Hematopoietic multipotent progenitor cell treated with erythropoietin and hydrocortisone succinate and interleukin-3 and kit ligand, for 4 days (in vitro differentiated cells): ENCODE measurements at regions not wholly inside any gene's neighbourhood (a gene's known extent, or its start where the extent isn't known, plus 50 kb on each side); places are given as distances from the start of the nearest gene placed in this dataset.
A peak's percentile ranks its signal among the peaks of the same experiment; 100 is the strongest.

Experiments used
- DNase-seq: peaks from one replicate; pipeline ENCODE4 v3.0.0-alpha.2; 2015

DNA sequence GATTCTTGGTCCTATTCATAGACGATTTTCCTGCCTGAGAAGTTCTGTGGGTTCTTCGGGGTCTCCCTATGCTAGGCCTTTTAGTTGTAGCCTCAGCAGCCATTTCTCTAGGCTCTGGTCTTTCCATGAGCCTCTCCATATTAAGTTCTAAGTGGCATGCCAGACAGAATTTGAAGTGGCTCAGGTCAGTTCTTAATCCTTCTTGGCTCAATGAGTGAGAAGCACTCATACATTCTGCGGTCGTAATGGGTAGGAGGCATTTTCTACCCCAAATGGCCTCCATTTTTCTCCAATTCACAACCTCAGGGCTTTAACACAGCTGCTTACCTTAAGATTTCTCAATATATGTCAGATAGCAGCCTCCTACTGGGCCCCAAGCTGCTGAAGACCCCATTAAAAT, 405.3 kb upstream of the GALNT5 start:
- DNase-seq: no peak

- DNase-seq: no peak
These were observed 404.8 kb upstream of the GALNT5 start for GRCh38 chr2:156852681-156853080.

DNA sequence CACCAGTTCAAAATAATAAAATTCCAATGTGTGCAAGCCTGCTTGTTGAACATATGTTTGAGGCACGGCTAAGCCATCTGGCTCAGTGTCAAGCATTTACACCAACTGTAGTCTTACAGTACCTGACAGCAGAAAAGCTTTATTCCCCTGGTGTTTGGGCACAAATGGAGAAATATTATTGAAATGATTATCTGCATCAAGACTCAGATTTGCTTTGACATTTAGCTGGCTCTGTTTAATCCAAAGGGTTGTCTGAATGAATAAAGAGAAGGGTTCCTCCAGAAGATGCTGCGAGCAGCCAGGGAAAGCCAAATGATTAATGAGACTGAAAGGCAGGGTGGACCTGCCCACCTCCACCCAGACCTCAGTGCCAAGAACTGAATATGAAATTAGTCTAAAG, 393.2 kb upstream of the GALNT5 start:
- DNase-seq: no peak

DNA sequence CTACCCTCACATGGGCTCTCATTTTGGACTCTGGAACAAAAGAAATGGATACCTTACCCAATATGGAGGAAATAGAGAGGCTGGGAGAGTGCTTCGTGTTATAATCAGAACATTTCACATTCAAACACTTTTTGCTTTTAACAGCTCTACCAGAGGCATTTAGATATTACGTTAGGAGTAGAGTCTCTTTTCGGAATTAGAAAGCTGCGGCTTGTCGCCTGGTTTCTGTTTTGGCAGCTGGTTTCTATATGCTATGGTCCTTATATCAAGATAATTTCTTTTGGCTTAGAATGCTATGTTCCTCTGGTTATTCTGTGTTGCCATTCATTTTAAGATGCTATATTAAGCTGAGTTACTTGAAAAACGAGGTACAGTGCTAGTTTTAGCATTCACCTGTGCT, 392.8 kb upstream of the GALNT5 start:
- no peak for DNase-seq

DNA sequence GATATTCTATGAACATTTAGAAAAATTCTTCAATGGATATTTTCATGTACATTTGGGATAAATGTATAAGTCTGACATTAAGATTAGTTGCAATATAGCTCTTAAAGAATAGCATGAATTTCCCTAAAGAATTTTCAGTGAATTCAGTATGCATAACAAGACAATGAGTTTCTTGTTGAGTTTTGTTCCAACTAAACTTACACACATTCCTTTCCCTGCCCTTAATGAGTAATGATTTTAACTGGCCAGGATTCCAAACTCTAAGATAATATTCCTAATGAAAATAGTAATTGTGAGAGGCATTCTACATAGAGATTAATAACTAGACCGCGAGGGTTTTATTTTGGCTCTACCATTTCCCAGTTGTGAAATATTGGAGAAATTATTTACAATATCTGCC, 390.3 kb upstream of the GALNT5 start:
- DNase-seq: no peak

- no peak for DNase-seq
These were observed 382.8 kb upstream of the GALNT5 start for GRCh38 chr2:156874707-156875106.

- no peak for DNase-seq
These were observed 373.7 kb upstream of the GALNT5 start for GRCh38 chr2:156883804-156884203.

DNA sequence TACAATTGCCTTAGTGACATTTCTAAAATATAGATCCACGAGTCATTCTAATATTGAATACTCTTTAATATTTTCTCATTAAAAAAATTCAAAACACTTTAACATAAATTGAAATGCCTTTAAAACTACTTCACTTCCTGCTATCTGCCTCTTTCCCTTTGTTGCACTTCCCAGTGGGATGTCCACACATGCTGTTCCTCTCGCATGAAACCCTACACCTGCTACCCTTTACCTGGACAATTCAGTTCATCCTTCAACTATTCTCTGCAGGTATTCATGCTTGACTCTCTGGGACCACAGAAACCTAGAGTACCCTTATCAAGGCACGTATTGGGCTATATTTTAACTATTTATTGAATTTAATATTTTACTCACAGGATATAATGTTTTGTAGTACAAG, 373.3 kb upstream of the GALNT5 start:
- no peak for DNase-seq

GRCh38 chr2:156890529-156891148, 366.9 kb upstream of the GALNT5 start:
- no peak for DNase-seq

DNA sequence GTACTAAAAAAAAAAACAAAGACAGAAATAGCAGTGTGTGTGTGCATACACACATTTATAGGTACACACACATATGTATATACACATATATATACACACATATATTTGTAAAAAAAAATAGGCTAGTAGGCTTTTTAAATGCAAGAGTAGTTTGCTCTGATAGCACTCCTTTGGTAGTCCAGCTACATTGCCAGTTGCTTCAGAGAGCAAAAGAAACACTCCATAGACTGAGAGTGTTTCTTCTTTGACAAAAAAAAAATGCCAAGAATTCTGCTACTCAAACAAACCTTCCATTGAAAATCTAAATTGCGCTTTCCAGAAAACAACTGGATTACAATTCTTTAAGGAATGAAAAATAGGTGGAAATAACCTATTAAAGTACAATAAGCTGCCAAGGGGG, 365.9 kb upstream of the GALNT5 start:
- DNase-seq: no peak

- peak; percentile 49 for DNase-seq
These were observed 364.8 kb upstream of the GALNT5 start for GRCh38 chr2:156892467-156893281.

DNA sequence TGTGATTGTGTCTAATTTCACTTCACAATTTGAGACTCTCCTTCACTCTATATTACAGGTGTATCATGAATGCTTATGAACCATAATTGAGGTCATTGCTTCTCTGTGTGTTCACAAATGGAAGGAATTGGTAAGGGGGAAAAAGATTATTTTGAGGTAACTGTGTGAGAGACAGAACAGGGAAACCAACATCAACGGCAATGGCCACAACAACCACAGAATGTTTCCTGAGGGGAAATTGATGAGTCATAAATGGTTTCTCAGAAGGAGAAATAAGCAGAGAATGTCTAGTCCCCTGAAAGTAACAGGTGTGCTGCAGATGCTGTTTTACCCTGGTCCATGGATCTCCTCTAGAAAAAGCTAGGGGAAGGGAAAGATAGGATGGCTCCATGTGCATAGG, 361.2 kb upstream of the GALNT5 start:
- peak; percentile 43 for DNase-seq

DNA sequence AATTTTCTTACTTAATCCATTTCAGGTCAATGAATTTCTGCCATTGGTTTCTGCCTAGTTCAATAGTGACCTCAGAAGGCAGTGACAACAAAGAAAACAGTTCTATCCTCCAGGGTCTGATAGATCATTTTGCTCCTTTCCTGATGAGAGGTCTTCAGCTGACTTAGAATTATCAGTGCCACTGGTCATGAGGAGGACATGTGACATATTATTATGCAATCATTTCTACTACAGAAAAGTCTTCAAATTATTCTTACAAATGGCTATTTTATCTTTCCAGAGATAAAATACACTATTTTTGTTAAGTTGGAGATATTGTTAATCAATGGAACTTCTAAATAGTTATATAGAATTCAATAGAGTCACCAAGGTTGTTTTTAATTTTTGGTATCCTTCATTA, 360.0 kb upstream of the GALNT5 start:
- no peak for DNase-seq

GRCh38 chr2:156901373-156902031, 356.0 kb upstream of the GALNT5 start:
- DNase-seq: no peak

DNA sequence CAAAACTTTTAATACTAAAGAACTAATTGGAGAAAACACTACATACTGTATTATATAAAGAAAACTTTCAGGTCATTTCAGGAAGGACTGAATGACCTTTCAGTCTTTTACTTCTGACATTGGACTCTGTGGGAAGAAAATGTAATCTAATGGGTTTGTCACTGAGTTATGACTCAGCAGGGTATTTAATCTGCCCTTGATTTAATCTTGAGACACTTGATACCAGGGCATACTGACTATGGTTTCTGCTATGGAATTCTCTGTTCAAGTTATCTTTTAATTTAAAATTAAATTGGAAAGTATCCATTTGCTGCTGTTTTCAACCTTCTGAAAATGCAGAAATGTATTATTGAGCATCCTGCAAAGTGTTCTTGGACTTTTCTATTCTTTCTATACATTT, 354.2 kb upstream of the GALNT5 start:
- DNase-seq: no peak

GRCh38 chr2:156907806-156908205, 349.7 kb upstream of the GALNT5 start:
- DNase-seq: no peak

DNA sequence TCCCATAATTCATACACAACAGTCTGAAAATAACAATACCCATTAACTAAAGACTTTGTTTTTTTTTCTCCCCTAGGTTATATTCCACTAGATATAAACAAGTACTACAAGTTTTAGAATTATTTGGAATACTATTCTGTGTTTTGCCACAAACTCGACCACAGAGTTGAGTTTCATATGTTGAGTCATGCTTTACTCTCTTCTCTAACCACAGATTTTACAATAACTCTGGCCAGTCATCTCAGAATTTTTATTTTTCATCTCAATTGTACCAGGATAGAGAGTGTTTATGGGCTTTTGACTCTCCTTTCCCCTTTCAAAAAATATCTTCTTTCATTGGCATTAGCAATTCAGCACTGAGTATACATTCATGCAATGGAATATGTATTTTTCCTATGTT, 348.7 kb upstream of the GALNT5 start:
- no peak for DNase-seq

DNA sequence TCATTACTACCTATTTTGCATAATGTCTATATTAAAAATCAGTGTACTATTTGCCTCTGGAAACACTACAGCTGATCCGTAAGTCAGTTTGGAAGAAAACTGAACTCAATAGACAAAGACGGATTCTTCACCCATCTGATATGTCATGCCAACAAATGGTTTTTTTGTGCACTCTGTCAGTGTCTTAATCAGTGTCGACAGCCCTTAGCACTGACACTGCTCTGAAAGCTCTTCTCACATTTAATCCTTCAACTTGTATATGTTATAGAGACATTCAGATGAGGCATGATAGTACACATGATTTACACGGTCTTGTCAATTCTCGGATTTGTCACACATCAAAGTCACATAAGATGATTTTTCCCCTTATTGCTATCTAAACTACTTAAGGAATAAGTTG, 347.5 kb upstream of the GALNT5 start:
- no peak for DNase-seq

DNA sequence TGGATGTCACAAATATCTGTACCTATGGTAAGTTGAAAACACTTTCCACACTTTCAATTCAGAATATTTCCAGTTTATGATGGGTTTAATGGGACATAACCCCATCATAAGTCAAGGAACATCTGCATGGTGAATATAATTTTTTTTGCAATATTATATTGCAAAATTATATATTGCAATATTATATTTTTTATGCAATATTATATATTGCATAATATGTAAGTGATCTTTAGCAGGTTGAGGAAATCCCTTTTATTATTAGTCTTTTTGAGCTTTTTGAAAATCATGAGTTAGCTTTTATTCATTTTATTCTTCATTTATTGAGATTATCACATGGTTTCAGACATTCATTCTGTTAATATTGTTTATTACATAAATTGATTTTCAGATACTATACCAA, 342.2 kb upstream of the GALNT5 start:
- DNase-seq: no peak

DNA sequence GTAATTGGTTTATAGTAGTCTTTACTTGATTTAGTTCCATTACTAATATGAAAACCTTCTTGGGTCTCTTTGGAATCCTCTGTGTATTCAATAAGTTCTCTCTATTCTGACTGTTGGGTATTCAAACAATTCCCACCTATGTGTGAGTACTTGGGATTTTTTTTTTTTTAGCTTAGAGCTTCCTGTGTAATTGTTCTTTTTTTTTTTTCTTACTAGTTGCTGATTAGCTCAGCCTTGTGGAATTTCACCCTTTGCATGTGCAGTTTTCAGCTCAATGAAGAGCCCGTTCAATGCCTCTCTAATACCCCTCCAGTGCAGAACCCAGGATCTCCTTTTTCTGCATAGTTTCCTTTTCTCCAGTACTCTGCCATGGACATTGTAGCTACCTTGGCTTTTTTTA, 339.1 kb upstream of the GALNT5 start:
- DNase-seq: no peak

DNA sequence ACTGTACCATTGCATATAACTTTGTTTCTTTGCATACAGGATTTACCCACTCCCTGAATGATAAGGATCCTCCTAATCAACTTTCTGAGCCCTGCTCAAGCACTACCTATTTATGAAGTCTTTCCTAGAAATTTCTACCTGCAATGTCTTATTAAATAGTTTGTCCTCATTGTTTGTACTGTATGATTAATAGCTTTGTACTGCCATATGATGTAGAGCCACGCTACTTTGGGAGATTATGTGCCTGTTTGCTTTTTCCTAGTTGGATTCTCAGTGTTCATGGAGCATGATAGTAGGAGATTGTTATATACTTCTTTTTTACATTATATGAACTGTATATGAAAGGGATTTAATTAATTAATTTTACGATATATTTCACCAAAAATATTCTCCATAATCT, 327.1 kb upstream of the GALNT5 start:
- no peak for DNase-seq

DNA sequence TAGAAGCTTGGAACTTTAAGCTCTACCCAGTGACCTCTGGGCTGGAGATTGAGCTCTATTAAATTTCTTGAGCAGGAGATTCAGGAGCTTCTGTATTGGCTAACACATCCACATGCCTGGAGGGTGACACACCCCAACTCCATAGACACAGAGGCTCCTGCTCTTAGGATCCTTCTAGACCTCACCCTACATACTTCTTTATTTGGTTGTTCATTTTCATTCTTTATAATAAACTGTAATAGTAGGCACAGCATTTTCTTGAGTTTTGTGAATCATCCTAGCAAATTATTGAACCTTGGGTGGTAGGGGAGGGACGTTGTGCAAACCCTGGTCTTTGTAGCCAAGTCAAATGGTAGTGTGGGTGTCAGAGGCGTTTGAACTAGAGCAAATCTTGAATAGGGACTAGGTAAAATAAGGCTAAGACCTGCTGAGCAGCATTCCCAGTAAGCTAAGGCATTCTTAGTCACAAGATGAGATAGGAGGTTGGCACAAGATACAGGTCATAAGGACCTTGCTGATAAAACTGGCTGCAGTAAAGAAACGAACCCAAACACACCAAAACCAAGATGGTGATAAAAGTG, 323.8 kb upstream of the GALNT5 start:
- no peak for DNase-seq

DNA sequence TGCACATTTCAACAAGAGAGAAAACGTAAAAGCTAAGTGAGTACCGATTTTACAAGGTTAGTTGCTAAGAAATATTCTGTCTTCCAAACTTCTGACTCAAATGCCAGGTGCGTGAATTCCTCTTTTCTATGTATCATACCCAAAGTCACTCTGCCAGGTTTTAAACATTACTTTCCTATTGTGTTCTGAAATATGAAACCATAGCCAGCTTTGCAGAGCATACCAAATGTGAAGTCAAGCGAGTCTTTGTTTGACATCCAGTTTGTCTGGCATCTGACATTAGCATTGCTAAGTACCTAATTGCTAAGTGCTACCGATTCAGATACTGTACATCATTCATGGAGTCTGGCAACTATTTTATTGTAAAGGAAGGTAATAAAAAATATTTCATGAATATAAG, 321.9 kb upstream of the GALNT5 start:
- DNase-seq: no peak

GRCh38 chr2:156937430-156937829, 320.1 kb upstream of the GALNT5 start:
- DNase-seq: no peak
